ENCODE measurements at regions not wholly inside any gene's neighbourhood (a gene's known extent, or its start where the extent isn't known, plus 50 kb on each side); places are given as distances from the start of the nearest gene placed in this dataset.
"Not testable (repeated sequence)": the region's sequence is repeated elsewhere in the genome, so short reads cannot be mapped to it uniquely, and the experiment has no call there.

DNA sequence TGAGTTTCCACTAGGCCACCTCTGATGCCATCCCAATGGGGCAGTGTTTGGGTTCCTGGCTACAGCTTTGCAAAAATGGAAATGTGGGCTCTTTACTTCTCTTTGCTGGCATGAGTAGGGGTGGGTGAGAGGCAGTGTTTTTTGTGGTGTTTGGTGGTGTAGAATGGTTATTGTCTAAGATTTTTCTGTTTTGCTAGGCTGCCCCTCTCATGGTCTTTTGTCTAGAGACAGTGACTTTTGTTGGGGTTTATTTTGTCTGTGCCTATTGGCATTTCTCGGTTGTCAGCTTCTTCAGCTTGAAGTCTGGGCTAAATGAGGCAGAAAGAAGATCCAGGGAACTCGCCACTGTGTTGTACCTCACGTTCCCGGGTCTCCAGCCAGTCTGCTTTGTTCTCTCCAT is 112.1 kb downstream of the CENPF start:
- no peak for DNase-seq (ENCODE audit: low spot score)

DNA sequence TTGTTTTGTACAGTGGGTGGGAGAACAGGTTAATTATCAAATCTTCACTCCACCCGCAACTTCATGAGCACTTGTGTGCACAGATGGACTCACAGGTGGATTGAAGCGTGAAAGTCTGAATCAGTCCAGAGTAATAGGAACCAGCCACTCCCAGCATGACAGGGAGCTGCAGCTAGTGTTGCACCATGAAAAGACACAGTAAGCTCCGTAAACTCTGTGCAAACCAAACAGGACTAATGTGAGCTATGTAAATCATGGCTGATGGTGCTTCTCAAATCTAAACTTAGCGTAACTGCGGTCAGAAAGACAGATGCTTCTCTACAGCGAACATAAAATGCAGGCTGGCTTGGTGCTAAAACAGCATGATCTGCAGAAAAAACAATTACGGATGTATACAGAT is 114.4 kb downstream of the CENPF start:
- no peak for DNase-seq (ENCODE audit: low spot score)

DNA sequence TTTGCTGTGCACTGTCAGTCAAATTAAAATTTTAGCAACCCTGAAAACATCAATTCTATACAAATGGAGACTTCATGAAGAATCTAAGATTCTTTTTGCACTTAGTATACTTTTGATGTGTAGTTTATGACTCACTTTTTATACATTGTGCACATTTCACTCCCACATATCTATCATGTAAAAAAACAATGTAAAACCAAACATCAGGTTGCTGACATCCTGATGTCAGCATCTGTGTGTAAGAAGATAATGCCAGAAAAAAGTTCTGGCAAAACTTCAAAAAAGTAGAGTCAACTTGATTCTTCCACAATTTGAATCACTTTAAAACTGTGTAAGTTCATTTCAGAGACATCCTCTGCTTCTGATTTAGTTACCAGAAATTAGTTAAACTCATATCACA is 115.7 kb downstream of the CENPF start:
- DNase-seq (ENCODE audit: low spot score) = no peak

DNA sequence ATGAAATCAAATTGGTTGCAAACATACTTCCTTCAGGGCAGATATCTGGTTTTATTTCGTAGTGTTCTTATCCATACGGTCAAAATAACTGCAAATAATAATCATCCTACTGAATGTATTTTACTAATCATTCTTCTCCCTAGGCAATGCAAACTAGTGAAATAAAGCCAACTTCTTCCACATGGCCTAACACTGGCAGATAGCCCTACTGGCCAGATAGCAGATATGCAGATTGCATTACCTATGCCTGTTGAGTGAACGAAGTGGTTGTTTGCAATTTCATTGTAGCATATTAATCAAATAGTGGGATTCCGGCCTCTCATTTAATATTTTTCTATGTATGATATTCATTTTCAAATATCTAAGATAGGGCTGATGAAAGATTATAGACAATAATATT is 116.2 kb downstream of the CENPF start:
- peak; percentile 10 for DNase-seq (ENCODE audit: low spot score)

- no peak for DNase-seq (ENCODE audit: low spot score)
These were observed 117.6 kb downstream of the CENPF start for GRCh38 chr1:214720561-214720960.

DNA sequence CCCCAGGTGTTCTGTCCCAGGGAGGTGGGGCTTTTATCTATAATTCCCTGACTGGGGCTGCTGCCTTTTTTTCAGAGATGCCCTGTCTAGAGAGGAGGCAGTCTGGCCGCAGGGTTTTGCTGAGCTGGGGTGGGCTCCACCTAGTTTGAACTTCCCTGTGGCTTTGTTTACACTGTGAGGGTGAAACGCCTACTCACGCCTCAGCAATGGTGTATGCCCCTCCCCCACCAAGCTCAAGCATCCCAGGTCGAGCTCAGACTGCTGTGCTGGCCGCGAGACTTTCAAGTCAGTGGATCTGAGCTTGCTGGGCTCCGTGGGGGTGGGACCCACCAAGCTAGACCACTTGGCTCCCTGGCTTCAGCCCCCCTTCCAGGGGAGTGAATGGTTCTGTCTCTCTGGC is 124.3 kb downstream of the CENPF start:
- DNase-seq (ENCODE audit: low spot score) = no peak

DNA sequence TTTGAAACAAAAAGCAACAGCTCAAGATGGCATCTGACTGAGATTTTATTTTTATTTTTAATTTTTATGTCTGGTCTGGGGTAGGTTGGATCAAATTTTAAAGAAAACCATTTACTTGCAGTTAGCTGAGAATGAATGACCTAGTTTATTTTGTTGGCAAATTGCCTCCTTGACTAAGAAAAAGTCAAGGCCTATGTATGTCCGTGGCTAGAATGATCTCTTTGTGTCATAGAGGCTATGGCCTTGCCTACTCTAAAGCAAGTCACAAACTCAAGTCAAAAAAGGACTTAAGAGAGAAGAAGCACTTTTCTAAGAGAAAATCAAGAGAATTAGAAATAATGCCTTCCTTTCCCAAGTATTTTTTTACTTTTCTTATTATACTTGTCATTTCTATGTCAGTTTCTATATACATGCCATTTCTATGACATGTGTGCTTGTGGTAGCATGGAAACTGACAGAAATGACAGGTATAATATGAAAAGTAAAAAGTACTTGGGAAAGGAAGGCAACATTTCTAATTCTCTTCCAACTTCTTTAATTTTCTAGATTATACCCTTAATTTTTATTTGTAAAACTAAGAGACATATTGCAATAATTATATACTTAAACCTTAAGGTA is 136.7 kb downstream of the CENPF start:
- no peak for DNase-seq (ENCODE audit: low spot score)

DNA sequence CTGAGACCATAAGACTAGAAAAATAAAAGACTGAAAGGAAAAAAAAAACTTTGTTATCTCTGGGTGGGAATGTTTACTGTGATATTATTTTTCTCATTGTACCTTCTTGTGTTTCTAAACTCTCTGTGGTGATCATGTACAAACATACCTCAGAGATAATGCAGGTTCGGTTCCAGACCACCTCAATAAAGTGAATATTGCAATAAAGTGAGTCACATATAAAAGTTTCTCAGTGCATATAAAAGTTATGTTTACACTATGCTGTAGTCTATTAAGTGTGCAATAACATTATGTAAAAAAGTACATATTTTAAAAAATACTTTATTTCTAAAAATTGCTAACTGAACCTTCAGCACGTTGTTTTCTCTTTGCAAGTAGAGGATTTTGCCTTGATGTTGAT is 137.5 kb downstream of the CENPF start:
- DNase-seq (ENCODE audit: low spot score) = no peak

DNA sequence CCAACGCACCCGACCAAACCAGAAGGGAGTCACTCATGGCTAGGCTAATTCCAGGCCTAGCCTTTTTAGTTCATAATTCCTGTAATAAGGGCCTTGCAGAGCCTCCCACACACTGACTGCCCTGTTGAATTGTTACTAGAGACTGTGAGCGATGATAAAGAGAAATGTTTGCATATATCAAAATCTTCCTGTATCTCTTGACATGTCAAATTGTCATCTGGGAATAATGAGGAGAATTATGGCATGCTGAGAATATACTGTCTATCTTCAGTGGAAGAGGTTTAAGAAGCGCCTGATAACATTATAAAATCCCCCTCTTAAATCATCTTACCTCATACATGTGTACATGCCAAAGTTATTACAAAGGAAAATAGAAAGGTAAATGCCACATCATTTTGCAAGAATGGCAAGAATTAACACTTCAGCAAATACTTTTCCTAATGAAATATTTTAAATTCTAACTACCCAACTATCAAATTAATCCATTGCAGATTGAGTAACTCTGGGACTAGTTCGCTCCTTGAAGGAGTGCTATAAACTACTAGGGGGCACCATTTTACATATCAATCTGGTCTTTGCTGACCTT is 144.1 kb downstream of the CENPF start:
- DNase-seq (ENCODE audit: low spot score) = no peak

- no peak for DNase-seq (ENCODE audit: low spot score)
These were observed 150.3 kb downstream of the CENPF start for GRCh38 chr1:214753236-214753852.

DNA sequence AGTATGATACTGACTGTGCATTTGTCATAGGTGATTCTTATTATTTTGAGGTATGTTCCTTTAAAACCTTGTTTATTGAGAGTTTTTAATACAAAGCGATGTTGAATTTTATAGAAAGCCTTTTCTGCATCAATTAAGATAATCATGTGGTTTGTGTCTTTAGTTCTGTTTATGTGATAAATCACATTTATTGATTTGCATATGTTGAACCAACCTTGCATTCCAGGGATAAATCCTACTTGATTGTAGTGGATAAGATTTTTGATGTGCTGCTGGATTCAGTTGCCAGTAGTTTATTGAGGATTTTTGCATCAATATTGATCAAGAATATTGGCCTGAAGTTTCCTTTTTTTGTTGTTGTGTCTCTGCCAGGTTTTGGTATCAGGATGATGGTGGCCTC is 158.0 kb downstream of the CENPF start:
- no peak for DNase-seq (ENCODE audit: low spot score)

- DNase-seq (ENCODE audit: low spot score) = no peak
These were observed 159.9 kb downstream of the CENPF start for GRCh38 chr1:214762902-214763301.

- no peak for DNase-seq (ENCODE audit: low spot score)
These were observed 161.5 kb downstream of the CENPF start for GRCh38 chr1:214764502-214764901.

GRCh38 chr1:214767221-214767620 is 164.2 kb downstream of the CENPF start:
- DNase-seq (ENCODE audit: low spot score) = no peak

- not testable (repeated sequence) for DNase-seq (ENCODE audit: low spot score)
These were observed 166.7 kb downstream of the CENPF start for GRCh38 chr1:214769666-214770065.

DNA sequence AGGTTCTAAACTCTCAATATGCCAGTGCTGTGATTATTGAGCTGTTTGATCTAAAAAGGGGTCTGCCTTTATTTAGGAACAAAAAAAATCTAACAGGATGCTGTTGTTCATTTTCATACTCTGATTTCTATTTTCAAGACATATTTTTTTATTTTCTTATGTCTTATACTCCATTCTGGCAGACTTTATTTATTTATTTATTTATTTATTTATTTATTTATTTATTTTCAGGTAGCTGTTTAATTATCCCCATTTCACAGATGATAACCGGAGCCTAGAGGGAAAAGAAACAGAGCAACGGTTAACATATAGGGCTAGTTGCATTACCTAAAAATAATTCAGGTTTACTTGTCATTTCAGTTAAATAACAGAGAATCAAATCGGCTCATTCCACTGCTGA is 174.4 kb downstream of the CENPF start:
- DNase-seq (ENCODE audit: low spot score) = no peak

DNA sequence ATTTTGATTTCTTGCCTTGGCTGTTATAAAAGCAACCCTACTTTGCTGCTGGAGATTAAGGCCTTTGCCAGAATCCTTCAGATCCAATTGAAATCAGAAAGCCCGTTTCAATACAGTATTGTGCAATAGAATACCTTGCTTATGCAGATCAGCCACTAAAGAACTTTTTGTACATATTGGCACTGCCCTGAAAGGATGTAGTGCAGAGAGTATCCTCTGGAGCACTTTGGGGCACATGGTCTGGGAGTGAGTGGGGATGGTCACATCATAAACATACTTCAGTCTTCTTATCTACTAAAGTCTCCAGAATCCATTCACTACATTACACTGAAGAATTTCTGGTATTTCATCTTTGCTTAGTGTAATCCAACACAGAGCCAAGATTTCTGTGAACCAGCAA is 189.0 kb downstream of the CENPF start:
- DNase-seq (ENCODE audit: low spot score) = no peak

DNA sequence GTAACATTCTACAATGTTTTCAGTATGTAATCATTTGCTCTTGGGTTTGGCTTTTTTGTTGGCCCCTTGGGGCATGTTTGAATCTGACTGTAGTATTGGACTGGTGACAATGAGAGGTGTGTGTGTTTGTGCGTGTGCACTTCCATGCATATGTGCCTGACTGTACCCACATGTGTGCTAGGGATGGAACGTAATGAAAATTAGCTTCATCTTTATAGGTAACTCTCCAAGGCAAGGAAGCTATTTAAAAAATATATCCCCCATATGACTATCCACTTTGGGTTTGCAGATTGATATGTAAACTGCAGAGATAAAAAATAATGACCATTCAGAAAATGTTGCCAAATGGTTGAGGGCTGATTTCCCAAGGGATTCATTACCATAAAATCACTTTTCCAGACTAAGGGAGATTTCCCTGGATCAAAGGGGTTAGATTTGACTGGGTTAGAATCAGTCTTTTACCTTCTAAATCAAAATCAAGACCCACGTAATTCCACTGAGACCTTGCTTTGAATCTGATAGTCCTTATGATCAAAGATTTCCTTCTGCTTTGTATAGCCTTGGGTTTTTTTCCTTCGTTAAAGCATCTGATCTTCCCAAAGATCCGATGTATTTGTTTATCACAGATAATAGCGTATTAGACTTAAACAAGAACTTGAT is 189.7 kb downstream of the CENPF start:
- no peak for DNase-seq (ENCODE audit: low spot score)

DNA sequence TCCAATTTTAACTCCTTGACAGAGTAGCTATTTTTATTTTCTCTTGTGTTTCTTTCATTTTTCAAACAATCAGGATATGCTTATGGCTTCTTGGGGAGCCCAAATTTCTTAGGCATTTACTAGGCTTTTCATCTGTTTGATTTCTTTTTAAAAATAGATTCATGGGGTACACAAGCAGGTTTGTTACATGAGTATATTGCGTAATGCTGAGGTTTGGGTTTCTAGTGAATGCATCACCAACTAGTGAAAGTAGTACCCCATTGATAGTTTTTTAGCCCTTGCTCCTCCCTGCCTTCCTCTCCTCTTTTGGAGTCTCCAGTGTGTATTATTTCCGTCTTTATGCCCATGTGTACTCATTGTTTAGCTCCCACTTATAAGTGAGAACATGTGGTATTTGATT is 190.7 kb downstream of the CENPF start:
- DNase-seq (ENCODE audit: low spot score) = no peak

DNA sequence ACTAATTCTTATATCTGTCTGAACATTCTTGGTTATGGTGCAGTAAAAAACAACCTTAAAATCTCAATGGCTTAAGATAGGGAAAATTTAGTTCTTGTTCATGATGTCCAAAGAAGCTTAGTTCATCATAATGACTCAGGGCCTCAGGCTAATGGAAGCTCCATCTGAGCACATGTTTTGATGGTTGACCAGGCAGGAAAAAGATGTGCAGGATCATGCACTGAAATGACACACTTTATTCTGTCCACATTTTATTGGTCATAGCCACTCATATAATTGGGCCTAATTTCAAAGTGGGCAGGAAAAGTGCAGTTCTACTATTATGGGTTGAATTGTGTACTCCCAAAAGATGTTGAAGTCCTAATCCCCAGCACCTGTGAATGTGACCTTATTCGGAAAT is 198.2 kb downstream of the CENPF start:
- no peak for DNase-seq (ENCODE audit: low spot score)

- peak; percentile 58 for DNase-seq (ENCODE audit: low spot score)
These were observed 206.0 kb downstream of the CENPF start for GRCh38 chr1:214808845-214809460.

DNA sequence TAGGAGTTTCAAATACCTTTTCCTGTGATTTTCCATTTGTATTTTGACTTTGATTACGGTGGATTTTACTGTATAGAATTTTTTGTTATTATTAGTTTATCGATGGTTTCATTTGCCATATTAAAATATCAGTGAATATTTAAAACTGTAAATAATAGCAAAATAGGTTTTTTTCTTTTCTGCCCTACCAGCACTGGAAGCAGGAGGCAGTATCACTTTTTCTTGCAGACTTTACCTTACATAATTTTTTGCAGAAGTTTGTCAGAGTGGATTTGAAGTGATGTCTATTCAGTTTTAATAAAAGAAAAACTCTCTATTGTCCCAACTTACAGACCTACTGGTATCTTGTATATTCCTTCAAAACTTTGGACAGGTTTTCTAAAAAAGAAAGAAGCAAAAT is 213.6 kb downstream of the CENPF start:
- DNase-seq (ENCODE audit: low spot score) = no peak
